AG04450 (cell line): ENCODE measurements at regions not wholly inside any gene's neighbourhood (a gene's known extent, or its start where the extent isn't known, plus 50 kb on each side); places are given as distances from the start of the nearest gene placed in this dataset.
"Not testable (repeated sequence)": the region's sequence is repeated elsewhere in the genome, so short reads cannot be mapped to it uniquely, and the experiment has no call there.

Experiments used
- CTCF ChIA-PET: fragments of 300-600, 350-600 bp; formaldehyde crosslinking; extraction: SDS; loops from one replicate; lab custom pipeline; 2022; ENCODE audit warnings: antibody characterized with exemption, inconsistent platforms; lab: Charles Lee
- POLR2A ChIA-PET: fragments of 350-600 bp; formaldehyde crosslinking; extraction: SDS; loops from one replicate; lab custom pipeline; 2021; ENCODE audit warnings: antibody characterized with exemption, inconsistent platforms; lab: Yijun Ruan, JAX
- DNase-seq: peaks from one replicate; pipeline ENCODE4 v3.0.0-alpha.2; 2011; ENCODE audit warnings: low read depth, low spot score
- H3K27ac ChIP-seq: one replicate; pipeline ENCODE4 v1.5.1; 2012; ENCODE audit warnings: low read depth, low read length, control low read depth
- H3K27me3 ChIP-seq: one replicate; pipeline ENCODE4 v1.6.0; 2012; ENCODE audit warnings: low read length; ENCODE audit not compliant: control insufficient read depth, insufficient read depth
- H3K4me3 ChIP-seq: 2 replicates; pipeline ENCODE4 v1.5.1; 2011; ENCODE audit warnings: mild to moderate bottlenecking, low read depth, low read length, control low read depth
- H3K9me3 ChIP-seq: 2 replicates; pipeline ENCODE4 v1.5.1; 2012; ENCODE audit warnings: low read length; ENCODE audit not compliant: control insufficient read depth, insufficient read depth
- TF ChIP-seq, protein P1 (sequence below): IDR thresholded peaks from 2 replicates; pipeline ENCODE4 v1.5.1; 2011; ENCODE audit warnings: low read depth, low read length, control low read depth, inconsistent platforms

DNA sequence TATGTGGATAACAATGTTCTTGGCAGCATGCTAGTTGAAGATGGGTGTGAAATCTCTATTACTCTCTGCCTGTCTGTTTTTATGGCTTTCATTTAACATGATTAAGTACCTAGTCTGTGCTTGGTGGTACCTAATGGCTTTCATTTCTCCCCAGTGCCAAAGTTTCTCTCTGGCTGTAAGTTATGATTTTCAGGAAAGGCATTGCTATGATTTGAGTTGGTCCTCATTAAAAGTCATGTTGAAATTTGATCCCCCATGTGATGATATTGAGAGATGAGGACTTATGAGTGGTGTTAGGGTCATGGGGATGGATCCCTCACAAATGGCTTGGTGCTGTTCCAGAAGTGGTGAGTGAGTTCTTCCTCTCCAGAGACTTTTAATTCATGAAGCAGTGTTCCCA lies 162.4 kb upstream of the IL15 start:
- TF ChIP-seq, protein P1, sequence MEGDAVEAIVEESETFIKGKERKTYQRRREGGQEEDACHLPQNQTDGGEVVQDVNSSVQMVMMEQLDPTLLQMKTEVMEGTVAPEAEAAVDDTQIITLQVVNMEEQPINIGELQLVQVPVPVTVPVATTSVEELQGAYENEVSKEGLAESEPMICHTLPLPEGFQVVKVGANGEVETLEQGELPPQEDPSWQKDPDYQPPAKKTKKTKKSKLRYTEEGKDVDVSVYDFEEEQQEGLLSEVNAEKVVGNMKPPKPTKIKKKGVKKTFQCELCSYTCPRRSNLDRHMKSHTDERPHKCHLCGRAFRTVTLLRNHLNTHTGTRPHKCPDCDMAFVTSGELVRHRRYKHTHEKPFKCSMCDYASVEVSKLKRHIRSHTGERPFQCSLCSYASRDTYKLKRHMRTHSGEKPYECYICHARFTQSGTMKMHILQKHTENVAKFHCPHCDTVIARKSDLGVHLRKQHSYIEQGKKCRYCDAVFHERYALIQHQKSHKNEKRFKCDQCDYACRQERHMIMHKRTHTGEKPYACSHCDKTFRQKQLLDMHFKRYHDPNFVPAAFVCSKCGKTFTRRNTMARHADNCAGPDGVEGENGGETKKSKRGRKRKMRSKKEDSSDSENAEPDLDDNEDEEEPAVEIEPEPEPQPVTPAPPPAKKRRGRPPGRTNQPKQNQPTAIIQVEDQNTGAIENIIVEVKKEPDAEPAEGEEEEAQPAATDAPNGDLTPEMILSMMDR: no peak
- Histone ChIP-seq H3K27ac (no peak overlapping the region), H3K9me3 (no peaks in the 10 kb centered on the region), H3K27me3 (no peaks in the 10 kb centered on the region), H3K4me3 (no peak overlapping the region)
- DNase-seq: no peak
- ChIA-PET POLR2A (no interaction called here), CTCF (no interaction called here)

DNA sequence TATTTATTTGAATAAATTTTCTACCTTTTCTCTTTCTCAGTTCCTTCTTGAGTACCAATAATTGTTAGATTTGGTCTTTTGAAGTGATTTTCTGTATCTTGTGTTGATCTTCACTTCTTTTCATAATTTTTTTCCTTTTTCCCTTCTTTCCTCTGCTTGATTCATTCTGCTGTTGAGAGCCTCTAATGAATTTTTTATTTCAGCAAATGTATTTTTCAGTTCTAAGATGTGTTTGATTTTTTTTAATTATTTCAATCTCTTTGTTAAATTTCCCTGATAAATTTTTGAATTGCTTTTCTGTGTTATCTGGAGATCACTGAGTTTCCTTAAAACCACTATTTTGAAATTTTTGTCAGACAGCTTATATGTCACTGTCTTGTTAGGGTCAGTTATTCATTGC lies 155.4 kb upstream of the IL15 start:
- DNase-seq: no peak
- ChIA-PET CTCF (no interaction called here), POLR2A (no interaction called here)
- TF ChIP-seq, protein P1: no peak
- H3K4me3 ChIP-seq: no peak overlapping the region
- no peak overlapping the region for H3K27ac ChIP-seq
- H3K27me3 ChIP-seq: no peaks in the 10 kb centered on the region
- H3K9me3 ChIP-seq: peaks cover 5% of the 10 kb centered on the region

DNA sequence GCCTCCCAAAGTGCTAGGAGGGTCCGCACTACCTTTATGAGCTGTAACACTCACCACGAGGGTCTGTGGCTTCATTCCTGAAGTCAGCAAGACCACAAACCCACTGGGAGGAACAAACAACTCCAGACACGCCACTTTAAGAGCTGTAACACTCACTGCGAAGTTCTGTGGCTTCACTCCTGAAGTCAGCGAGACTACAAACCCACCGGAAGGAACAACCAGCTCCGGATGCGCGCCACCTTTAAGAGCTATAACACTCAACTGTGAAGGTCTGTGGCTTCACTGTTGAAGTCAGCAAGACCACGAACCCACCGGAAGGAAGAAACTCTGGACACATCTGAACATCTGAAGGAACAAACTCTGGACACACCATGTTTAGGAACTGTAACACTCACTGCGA lies 152.1 kb upstream of the IL15 start:
- H3K4me3 ChIP-seq, H3K27me3 ChIP-seq, DNase-seq, H3K27ac ChIP-seq, POLR2A ChIA-PET: not testable (repeated sequence)
- peaks cover 14% of the 10 kb centered on the region for H3K9me3 ChIP-seq
- CTCF ChIA-PET: interaction anchor here (0.7 kb wide), 1 partner anchor 710 kb away, joined by 3 read pairs; no protein-coding TSS in a partner anchor

DNA sequence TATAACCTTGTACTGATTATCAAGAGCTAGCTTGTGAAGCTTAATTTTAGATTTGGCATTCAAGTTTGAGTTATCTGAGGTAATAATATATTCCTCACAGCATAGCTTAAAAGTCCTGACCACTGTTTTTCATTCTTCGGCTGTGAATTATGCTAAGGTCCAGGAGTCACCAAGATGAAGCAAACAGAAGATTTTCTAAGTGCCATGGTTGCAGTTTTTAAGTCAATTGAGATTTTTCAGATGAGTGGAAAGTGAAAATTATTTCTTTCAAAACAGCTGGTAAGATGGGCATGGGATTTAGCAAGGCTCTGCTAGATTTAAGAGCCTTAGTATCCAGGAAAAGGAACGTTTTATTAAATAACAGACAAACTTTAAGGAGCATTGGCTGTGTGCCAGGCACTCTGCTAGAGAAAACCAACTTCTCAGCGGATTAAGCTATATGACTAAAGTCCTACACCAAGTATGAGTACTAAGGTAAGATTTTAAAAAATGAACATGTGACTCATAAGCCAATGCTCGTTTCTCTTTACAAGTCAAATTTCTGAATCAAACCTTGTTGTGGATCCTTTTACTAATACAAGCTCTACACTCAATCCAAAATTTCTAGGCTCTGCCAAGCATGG lies 149.9 kb upstream of the IL15 start:
- ChIA-PET CTCF (interaction anchor here (0.6 to 1.9 kb wide), 2 partner anchors 9 to 140 kb away, joined by 3 to 7 read pairs; no protein-coding TSS in a partner anchor), POLR2A (no interaction called here)
- Histone ChIP-seq H3K27ac (peak overlapping the region; percentile 71), H3K4me3 (no peak overlapping the region), H3K27me3 (no peaks in the 10 kb centered on the region), H3K9me3 (peaks cover 13% of the 10 kb centered on the region)
- peak; percentile 52 for DNase-seq
- TF ChIP-seq, protein P1: no peak

DNA sequence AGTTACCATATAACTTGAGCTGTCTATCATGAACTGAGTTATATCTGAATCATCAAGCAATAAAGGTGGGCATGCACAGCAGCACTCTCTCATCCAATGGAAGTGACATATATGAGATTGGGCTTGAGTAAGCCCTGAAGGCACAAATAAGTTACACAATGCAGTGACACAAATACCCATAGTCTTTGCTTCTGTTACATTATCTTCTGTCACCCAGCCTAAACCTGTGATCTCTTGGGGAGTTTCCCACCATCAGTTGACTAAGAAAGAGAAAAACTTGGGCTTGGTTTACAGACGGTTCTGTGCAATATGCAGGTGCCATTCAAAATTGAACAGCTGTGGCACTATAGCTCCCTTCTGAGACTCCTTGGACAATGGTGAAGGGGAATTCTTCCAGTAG lies 138.8 kb upstream of the IL15 start:
- Histone ChIP-seq H3K4me3 (no peak overlapping the region), H3K9me3 (no peaks in the 10 kb centered on the region), H3K27me3 (no peaks in the 10 kb centered on the region), H3K27ac (no peak overlapping the region)
- no peak for DNase-seq
- ChIA-PET POLR2A (no interaction called here), CTCF (no interaction called here)
- TF ChIP-seq, protein P1: no peak
